ENCODE measurements at regions not wholly inside any gene's neighbourhood (a gene's known extent, or its start where the extent isn't known, plus 50 kb on each side); places are given as distances from the start of the nearest gene placed in this dataset.

DNA sequence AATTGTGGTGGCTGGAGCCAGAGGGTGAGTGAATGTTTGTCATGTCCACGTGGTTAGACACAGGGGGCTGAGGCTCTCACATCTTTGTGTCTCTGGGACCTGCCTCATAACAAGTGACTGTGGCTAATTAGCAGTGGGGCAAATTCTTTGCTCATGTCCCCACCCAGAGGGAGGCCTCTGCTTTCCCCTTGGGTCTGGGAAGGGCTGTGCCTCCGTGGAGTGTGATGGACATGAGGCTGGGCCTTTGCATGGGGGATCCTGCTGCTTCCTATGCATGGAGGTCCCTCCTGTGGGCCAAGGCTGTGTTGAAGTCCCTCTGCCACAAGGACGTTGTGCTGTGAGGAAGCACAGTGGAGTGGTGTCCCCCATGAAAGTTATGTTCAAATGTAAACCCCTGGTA, 327.4 kb upstream of the SHH start:
- Histone ChIP-seq H3K79me2 (ENCODE audit: control insufficient read depth, low read length) (no peaks in the 10 kb centered on the region), H3K4me1 (ENCODE audit: control insufficient read depth, low read length) (no peaks in the 10 kb centered on the region), H4K20me1 (ENCODE audit: control insufficient read depth, insufficient read depth, low read depth, low read length) (no peaks in the 10 kb centered on the region), H3K9me3 (ENCODE audit: control insufficient read depth, insufficient read depth, low read length) (no peaks in the 10 kb centered on the region), H3K27ac (ENCODE audit: low read depth, low read length) (no peak overlapping the region), H3K4me3 (ENCODE audit: low read length) (no peak overlapping the region), H3K27me3 (ENCODE audit: control insufficient read depth, low read length) (no peaks in the 10 kb centered on the region), H3K4me2 (ENCODE audit: low read length) (no peak overlapping the region), H3F3A (ENCODE audit: control insufficient read depth, insufficient read depth) (no peaks in the 10 kb centered on the region), H3K9me2 (replicated peaks; ENCODE audit: control insufficient read depth, low read length) (no peaks in the 10 kb centered on the region), H3K36me3 (ENCODE audit: control insufficient read depth, low read length) (no peaks in the 10 kb centered on the region)
- no peak for TF ChIP-seq EZH2phosphoT487 (IDR thresholded peaks at IDR 0.05; ENCODE audit: borderline replicate concordance, low read length)
- TF ChIP-seq, protein P1, sequence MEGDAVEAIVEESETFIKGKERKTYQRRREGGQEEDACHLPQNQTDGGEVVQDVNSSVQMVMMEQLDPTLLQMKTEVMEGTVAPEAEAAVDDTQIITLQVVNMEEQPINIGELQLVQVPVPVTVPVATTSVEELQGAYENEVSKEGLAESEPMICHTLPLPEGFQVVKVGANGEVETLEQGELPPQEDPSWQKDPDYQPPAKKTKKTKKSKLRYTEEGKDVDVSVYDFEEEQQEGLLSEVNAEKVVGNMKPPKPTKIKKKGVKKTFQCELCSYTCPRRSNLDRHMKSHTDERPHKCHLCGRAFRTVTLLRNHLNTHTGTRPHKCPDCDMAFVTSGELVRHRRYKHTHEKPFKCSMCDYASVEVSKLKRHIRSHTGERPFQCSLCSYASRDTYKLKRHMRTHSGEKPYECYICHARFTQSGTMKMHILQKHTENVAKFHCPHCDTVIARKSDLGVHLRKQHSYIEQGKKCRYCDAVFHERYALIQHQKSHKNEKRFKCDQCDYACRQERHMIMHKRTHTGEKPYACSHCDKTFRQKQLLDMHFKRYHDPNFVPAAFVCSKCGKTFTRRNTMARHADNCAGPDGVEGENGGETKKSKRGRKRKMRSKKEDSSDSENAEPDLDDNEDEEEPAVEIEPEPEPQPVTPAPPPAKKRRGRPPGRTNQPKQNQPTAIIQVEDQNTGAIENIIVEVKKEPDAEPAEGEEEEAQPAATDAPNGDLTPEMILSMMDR (IDR thresholded peaks at IDR 0.05; ENCODE audit: low read depth, low read length, poor library complexity, severe bottlenecking): no peak

DNA sequence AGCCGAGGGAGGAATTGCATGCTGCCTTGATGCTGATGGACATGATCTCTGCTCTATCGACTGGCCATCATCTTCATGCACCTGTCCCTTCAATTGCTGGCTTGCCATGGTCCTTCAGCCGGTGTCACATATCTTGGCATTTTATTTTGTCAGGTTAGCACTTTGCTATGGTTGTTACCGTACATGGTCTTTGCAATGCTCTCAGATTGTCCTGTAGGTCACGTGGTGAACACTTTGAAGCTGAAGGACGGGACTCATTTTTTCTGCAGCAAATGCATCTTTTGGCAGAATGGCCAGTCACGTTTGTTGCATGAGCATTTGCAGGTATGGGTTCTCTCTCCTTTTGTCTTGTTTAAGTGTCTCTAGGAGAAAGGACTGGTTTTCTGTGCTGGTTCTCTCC, 326.8 kb upstream of the SHH start:
- no peaks in the 10 kb centered on the region for H3K4me1 ChIP-seq (ENCODE audit: control insufficient read depth, low read length)

DNA sequence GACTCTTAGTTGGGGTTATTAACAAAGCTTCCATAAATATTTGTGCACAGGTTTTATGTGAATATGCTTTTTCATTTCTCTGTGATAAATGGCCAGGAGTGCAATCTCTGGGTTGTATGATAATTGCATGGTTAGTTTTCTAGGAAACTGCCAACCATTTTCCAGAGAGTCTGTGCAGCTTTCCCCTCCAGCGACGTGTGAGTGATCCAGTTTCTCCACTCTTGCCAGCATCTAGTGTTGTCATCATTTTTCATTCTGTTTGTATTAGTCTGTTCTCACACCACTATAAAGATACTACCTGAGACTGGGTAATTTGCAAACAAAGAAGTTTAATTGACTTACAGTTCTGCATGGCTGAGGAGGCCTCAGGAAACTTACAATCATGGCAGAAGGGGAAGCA, 319.6 kb upstream of the SHH start:
- Histone ChIP-seq H3F3A (ENCODE audit: control insufficient read depth, insufficient read depth) (no peaks in the 10 kb centered on the region), H3K9me2 (replicated peaks; ENCODE audit: control insufficient read depth, low read length) (no peaks in the 10 kb centered on the region), H3K36me3 (ENCODE audit: control insufficient read depth, low read length) (no peaks in the 10 kb centered on the region), H3K4me2 (ENCODE audit: low read length) (no peak overlapping the region), H3K4me1 (ENCODE audit: control insufficient read depth, low read length) (no peaks in the 10 kb centered on the region), H3K27ac (ENCODE audit: low read depth, low read length) (no peak overlapping the region), H3K4me3 (ENCODE audit: low read length) (no peak overlapping the region), H3K9me3 (ENCODE audit: control insufficient read depth, insufficient read depth, low read length) (no peaks in the 10 kb centered on the region), H4K20me1 (ENCODE audit: control insufficient read depth, insufficient read depth, low read depth, low read length) (no peaks in the 10 kb centered on the region), H3K27me3 (ENCODE audit: control insufficient read depth, low read length) (no peaks in the 10 kb centered on the region), H3K79me2 (ENCODE audit: control insufficient read depth, low read length) (no peaks in the 10 kb centered on the region)
- no peak for TF ChIP-seq EZH2phosphoT487 (IDR thresholded peaks at IDR 0.05; ENCODE audit: borderline replicate concordance, low read length)
- TF ChIP-seq, protein P1 (IDR thresholded peaks at IDR 0.05; ENCODE audit: low read depth, low read length, poor library complexity, severe bottlenecking): no peak

More for the DNA sequence above, 326.8 kb upstream of the SHH start:
- H3K36me3 ChIP-seq (ENCODE audit: control insufficient read depth, low read length): no peaks in the 10 kb centered on the region
- H3K9me3 ChIP-seq (ENCODE audit: control insufficient read depth, insufficient read depth, low read length): no peaks in the 10 kb centered on the region
- H3K9me2 ChIP-seq (replicated peaks; ENCODE audit: control insufficient read depth, low read length): no peaks in the 10 kb centered on the region
- no peaks in the 10 kb centered on the region for H3F3A ChIP-seq (ENCODE audit: control insufficient read depth, insufficient read depth)
- H4K20me1 ChIP-seq (ENCODE audit: control insufficient read depth, insufficient read depth, low read depth, low read length): no peaks in the 10 kb centered on the region
- no peaks in the 10 kb centered on the region for H3K27me3 ChIP-seq (ENCODE audit: control insufficient read depth, low read length)
- no peak overlapping the region for H3K4me2 ChIP-seq (ENCODE audit: low read length)
- no peak overlapping the region for H3K27ac ChIP-seq (ENCODE audit: low read depth, low read length)
- no peak overlapping the region for H3K4me3 ChIP-seq (ENCODE audit: low read length)
- TF ChIP-seq, protein P1 (IDR thresholded peaks at IDR 0.05; ENCODE audit: low read depth, low read length, poor library complexity, severe bottlenecking): no peak
- TF ChIP-seq EZH2phosphoT487 (IDR thresholded peaks at IDR 0.05; ENCODE audit: borderline replicate concordance, low read length): no peak
- H3K79me2 ChIP-seq (ENCODE audit: control insufficient read depth, low read length): no peaks in the 10 kb centered on the region

DNA sequence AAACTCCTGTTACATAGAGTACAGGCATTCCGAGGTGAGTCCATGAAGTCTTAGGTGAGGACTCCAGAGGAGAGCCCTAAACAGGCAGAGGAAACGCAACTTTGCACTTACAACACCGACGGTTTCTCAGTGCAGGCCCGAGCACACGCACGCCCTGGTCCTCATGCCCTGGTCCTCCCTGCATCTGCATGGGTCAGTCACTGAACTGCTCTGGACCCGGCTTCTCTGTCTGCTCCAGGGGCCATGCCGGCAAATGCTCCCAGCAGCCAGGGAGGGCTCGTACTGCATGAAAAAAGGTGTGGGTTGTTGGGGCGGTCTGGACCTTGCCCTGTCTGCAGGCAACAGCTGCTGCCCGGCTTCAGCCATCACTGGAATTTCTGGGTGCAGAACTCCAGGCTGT, 317.3 kb upstream of the SHH start:
- H3K9me2 ChIP-seq (replicated peaks; ENCODE audit: control insufficient read depth, low read length): no peaks in the 10 kb centered on the region
- TF ChIP-seq EZH2phosphoT487 (IDR thresholded peaks at IDR 0.05; ENCODE audit: borderline replicate concordance, low read length): no peak
- TF ChIP-seq, protein P1 (IDR thresholded peaks at IDR 0.05; ENCODE audit: low read depth, low read length, poor library complexity, severe bottlenecking): no peak
- H3K27ac ChIP-seq (ENCODE audit: low read depth, low read length): no peak overlapping the region
- H3K36me3 ChIP-seq (ENCODE audit: control insufficient read depth, low read length): no peaks in the 10 kb centered on the region
- H3K4me3 ChIP-seq (ENCODE audit: low read length): no peak overlapping the region
- no peaks in the 10 kb centered on the region for H3K79me2 ChIP-seq (ENCODE audit: control insufficient read depth, low read length)
- H3K9me3 ChIP-seq (ENCODE audit: control insufficient read depth, insufficient read depth, low read length): no peaks in the 10 kb centered on the region
- H3K27me3 ChIP-seq (ENCODE audit: control insufficient read depth, low read length): no peaks in the 10 kb centered on the region
- H4K20me1 ChIP-seq (ENCODE audit: control insufficient read depth, insufficient read depth, low read depth, low read length): no peaks in the 10 kb centered on the region
- H3F3A ChIP-seq (ENCODE audit: control insufficient read depth, insufficient read depth): no peaks in the 10 kb centered on the region
- H3K4me1 ChIP-seq (ENCODE audit: control insufficient read depth, low read length): no peaks in the 10 kb centered on the region
- no peak overlapping the region for H3K4me2 ChIP-seq (ENCODE audit: low read length)

All from DOHH2 (cell line).